HG03432 (cell line): ENCODE measurements at regions not wholly inside any gene's neighbourhood (a gene's known extent, or its start where the extent isn't known, plus 50 kb on each side); places are given as distances from the start of the nearest gene placed in this dataset.
A peak's percentile ranks its signal among the peaks of the same experiment; 100 is the strongest.
"Not testable (repeated sequence)": the region's sequence is repeated elsewhere in the genome, so short reads cannot be mapped to it uniquely, and the experiment has no call there.

Source experiments
- ATAC-seq: cut with Tn5 transposase; IDR thresholded peaks from one replicate; pipeline ENCODE4 v1.9.1; 2021; ENCODE audit warnings: mild to moderate bottlenecking, moderate library complexity; ENCODE audit not compliant: unreplicated experiment

DNA sequence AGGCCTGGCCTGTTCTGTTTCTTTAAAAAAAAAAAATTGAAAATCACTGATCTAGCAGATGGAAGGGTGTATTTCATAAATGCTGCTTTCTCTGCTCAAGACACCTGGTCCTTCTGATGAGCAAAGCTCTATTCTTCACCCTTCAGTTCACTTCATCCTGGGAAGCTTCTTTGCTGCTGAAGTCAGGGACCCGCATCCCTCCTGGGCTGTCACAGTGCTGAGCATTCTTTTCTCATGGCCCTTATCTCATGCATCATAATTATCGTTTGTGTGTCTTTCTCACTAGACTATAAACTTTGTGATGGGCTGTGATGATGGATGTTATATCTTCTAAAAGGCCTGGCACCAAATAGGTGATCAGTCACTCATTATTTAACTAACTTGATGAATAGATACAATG is 461.0 kb downstream of the GADD45G start:
- no peak for ATAC-seq

DNA sequence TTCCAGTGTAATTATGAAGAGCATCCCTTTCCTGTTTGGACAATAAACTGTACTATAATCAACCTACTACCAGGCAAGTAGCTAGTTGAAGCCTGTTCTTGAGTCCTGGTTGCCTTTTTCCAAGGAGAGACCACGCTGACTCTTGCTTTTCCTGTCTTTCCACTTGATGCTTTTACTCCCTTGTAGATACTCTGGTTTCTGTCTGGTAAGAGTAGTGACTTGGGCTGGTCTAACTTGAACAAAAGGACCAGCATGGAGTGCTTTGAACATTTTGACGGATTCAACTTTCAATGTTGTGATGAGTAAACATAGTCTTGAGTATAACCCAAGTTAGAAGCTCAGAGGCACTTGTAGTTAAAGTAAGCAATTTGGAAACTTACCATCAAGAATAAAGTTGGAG is 464.3 kb downstream of the GADD45G start:
- no peak for ATAC-seq

DNA sequence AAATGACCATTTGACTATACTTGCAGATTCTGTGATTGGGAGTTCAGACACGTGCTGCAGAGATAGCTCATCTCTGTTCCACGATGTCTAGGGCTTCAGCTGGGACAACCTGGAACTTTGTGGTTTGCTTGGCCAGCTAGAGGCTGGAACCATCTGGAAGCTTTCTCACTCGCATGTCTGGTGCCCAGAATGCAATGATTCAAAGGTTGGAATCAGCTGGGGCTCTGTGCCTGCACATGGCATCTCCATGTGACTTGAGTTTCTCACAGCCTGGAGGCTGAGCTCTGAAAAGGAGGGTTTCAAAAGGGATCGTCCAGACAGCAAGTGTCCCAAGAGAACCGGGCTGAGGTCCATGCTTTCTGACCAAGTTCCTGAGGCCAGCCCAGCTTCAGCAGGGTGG is 465.2 kb downstream of the GADD45G start:
- no peak for ATAC-seq

DNA sequence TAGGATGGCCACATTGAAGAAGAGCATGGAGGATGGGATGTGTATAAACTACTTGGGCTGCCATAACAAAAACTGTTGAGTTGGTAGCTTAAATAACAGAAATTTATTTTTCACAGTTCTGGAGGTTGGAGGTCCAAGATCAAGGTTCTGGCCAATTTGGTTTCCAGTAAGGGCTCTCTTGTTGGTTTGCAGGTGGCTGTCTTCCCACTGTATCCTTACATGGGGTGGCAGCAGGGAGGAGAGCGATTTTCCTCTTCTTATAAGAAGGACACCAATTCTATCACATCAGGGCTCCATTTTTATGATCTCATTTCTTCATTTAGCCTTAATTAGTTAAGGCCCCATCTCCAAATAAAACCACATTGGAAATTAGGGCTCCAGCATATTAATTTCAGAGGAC is 465.7 kb downstream of the GADD45G start:
- no peak for ATAC-seq

DNA sequence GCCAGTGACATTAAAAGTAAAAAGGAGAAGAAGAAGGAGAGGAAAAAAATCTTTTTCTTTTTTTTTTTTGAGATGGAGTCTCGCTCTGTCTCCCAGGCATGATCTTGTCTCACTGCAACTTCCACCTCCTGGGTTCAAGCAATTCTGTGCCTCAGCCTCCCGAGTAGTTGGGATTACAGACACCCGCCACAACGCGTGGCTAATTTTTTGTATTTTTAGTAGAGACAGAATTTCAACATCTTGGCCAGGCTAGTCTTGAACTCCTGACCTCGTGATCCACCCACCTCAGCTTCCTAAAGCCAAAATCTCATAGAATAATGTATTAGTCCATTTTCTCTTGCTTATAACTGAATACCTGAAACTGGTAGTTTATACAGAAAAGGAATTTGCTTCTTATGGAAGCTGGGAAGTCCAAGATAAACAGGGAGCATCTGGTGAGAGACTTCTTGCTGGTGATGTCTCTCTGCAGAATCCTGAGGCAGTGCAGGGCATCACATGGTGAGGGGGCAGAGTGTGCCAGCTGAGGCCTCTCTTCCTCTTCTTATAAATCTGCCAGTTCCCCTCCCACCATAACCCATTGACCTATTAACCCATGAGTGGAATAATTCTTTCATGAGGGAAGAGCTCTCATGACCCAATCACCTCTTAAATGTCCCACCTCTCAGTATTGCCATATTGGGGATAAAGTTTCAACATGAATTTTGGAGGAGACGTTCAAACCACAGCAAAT is 466.3 kb downstream of the GADD45G start:
- no peak for ATAC-seq

DNA sequence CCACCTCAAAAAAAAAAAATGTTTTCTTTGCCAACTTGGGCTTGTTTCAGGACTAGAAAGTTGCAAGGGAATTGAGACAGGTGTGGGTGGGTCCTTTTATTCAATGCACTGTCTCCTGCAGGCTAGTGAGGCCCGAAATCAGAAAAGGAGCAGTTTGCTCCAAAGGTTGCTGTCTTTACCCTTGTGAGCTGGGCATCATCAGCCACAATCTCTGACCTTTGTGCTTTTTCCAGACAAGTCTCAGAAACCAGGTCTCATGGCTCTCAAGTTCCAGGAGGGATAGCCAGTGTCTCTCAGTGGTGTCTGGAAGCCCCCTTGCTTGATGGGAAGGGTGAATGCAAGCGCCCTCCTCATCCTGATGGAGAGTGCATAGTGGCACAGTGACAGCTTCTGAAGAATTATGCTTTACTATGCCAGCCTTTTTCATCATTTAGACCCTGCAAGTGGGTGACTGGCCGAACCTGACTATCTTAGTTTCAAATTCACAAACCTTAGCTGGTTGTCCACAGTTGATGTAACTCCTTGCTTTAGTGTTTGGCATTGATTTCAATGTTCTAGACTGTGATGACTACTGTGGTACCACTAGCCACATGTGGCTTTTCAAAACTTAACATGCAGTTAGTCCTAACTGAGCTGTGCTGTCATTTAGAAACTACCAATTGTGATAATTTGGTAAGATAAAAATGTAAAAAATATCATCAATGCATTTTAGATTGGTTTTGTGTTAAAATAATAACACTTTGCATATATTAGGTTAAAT is 468.6 kb downstream of the GADD45G start:
- no peak for ATAC-seq

DNA sequence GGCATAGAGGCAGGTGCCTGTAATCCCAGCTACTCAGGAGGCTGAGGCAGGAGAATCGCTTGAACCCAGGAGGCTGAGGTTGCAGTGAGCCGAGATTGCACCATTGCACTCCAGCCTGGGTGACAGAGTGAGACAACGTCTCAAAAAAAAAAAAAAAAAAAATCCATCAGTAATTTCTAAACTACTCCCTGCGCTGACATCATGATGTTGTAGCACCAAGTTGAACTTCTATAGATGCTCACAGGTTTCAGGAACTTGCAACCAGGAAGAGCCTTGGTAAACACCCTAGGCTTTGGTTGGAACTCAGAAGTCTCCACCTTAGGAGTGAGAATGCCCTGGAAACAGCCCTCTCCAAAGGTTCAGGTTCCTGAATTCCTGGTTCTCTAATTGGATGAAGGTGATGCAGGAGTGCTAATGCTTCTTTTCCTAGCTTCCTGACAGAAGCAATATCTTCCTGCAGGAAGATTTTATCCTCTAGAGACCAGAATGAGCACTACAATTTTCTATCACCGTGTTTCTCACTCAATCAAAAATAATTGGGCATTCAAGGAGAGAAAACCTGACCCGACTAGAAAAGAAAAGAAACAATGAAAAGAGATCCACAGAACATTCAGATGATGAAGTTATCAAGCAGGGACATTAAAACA is 469.6 kb downstream of the GADD45G start:
- ATAC-seq = no peak

DNA sequence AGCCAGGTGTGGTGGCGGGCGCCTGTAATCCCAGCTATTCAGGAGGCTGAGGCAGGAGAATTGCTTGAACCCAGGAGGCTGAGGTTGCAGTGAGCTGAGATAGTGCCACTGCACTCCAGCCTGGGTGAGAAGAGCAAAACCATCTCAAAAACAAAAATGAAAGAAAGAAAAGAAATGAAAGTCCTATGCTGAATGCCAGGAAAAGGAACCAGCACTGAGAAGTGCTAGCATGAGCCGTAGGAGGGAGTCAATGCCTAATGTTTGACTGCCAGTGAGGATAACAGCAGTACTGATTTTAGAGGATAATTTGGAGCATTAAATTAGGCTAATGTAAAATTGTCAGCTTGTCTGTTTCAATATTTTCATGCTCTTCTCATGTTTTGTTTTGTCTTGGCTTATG is 472.8 kb downstream of the GADD45G start:
- ATAC-seq = not testable (repeated sequence)

DNA sequence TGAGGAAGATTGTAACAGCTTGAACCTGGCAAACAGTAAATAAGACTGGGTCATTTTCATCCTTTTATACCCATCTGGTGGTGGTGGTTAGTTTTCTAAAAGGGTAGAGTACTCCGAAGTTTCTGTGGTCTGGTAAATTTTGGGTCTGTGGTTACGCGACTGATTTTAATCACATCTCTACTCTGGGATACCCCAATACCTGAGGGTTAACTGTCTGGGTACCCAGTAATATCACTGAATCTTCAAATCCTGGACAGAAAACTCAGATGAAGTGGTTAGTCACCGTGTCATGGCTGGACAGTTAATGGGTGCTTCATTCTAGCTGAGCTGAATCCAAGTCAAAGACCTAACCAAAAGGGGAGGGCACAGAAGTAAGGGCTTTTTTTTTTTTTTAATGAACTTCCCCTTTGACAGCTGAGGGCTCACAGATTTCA is 474.2 kb downstream of the GADD45G start:
- no peak for ATAC-seq

DNA sequence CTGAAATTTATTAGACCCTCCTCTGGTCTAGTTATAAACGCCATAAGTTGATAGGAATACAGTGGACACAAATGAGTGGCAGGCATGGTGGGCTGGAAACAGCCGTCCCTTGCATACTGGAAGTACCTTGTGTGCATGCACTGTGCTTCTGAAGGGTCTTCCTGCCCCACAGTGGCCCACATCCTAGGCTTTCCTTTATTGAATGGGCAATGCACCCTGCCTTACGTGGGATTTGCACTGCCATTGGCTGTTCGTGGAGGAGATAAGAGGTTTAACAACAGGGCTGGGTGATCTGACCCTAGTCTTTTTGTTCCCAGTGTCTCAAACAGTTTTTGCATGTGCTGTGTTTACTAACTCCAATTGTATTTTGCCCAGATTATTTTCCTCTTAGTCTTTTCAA is 480.8 kb downstream of the GADD45G start:
- ATAC-seq = no peak

DNA sequence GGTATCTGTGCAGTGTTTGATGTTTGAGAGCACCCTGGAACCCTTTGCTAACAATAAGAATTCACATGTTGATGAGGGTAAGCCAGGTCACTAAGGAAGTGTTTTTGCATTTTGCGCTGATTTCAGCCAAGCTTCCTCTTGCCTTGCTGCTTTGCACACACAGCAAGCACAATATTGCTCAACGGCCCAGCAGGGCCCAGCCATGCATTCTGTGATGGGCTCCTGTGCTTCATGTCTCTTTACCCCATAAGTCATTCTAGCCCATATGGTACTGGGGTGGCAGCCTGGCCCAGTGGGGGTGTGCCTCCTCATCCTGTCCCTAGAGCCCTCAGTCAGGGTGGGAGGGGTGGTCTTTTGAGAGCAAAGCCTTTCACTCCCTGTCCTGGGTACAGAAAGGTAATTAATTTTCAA is 481.3 kb downstream of the GADD45G start:
- no peak for ATAC-seq

DNA sequence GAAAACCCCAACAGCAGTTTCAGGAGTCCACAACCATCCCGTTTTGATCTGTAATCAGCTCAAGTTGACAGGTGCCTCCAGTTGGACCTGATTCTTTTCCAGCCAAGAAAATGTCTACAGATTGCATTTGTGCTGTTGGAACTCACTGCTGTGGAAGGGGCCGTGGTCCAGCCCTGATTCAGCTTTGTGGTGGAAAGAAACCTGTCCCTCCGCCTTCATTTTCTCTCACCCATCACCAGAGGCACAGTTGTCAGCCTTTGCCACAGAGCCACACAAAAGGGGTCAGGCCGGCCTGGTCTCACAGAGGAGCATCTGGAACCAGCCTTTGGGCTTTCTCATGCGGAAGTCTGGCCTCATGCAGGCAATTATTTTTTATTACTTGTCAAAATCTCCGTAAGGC is 483.6 kb downstream of the GADD45G start:
- no peak for ATAC-seq

DNA sequence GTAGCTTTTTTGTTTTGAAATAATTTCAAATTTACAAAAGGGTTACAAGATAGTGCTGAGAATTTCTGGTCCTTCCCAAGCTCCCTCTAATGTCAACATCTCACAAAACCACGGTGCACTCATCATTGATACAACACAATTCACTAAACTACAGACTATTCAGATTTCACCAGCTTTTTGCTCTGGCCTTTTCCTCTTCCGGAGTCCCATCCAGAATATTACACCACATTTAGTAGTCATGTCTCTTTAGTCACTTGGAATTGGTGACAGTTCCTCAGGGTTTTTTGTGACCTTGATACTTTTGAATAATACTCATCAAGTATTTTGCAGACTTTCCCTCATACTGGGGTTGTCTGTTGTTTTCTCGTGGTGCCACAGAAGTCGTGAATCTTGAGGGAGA is 484.0 kb downstream of the GADD45G start:
- ATAC-seq = no peak

DNA sequence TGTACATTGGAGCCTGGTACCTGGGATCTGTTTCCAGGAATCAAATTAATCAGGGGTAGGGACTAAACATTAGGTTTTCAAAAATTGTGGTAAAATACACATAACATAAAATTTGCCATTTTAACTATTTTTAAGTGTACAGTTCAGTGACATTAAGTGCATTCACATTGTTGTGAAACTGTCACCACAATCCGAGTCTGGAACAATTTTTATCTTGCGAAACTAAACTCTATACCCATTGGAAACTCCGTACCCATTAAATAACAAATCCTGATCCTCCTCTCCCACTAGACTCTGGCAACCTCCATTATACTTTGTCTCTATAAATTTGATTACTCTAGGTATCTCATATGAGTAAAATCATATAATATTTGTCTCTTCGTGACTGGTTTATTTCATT is 486.2 kb downstream of the GADD45G start:
- no peak for ATAC-seq

DNA sequence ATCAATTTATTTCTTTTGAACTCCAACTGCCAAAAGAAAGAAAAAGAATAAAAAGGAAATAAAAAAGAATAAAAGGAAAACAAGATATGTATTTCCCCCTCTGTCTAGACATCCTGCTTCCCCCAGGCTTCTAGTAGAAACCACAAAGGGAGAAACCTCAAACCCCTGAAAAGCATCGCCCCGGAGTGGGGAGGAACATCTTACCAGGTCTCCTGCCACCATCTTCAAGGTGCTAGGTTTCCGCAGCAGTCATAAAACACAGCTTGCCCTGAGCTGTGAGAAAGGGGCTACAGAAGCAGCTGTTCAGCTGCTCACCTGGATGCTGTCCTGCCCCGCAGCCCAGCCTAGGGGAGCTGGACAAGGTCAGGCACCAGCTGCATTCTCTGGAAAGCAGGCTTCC is 487.7 kb downstream of the GADD45G start:
- ATAC-seq = no peak

DNA sequence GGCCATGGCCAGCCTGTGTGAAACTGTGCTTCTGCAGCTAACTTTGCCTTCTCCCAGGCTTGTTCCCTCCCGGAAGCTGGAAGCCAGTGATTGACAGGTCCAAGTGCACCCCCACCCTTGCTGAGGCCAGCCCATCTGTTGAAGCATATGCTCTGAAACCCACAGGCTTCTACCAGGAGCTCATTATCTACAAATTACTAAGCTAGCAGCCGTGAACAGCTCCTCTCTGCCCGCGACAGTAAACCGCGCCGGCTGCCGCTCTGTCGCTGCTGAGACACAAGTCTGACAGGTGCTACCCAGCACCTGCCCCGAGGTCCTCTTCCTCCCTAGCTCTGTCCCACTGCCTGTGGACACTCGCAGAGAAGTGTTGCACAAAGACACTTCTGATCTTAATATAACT is 490.9 kb downstream of the GADD45G start:
- no peak for ATAC-seq

DNA sequence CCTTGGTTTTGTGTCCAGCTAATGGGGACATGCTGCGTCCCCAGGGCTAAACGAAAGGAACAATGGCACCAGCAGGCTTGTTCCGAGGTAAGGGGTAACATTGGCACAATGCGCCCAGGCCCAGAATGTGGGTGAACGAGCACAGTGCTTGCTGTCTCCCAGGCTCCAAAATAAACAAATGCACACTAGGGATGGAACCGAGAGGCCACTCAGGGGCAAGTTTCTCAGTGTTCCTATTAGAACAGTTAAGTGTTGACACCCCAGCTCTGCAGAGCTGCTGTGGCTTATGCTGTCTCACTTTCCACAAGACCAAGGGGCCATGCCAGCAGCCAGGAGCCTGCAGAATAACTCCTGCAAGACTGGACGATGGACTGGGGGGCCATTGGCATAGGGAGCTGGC is 492.4 kb downstream of the GADD45G start:
- no peak for ATAC-seq

DNA sequence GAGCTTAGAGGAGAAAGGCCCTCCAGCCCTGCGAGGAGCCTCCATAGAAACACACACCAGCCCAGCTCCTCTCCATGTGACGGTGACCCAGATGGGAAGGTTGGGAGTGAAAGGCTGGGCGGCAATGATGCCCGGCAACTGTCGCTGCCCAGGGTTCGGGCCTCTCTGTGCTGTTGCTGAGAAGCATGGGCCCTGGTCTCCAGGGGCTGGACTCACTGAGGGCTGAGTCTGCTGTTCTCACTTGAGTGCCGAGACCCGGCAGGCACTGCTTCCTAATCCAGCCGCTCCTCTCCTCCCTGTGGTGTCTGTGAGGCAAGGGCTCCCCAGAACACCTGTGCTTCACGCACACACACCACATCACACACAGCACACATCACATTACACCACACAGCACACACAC is 493.6 kb downstream of the GADD45G start:
- ATAC-seq = no peak

DNA sequence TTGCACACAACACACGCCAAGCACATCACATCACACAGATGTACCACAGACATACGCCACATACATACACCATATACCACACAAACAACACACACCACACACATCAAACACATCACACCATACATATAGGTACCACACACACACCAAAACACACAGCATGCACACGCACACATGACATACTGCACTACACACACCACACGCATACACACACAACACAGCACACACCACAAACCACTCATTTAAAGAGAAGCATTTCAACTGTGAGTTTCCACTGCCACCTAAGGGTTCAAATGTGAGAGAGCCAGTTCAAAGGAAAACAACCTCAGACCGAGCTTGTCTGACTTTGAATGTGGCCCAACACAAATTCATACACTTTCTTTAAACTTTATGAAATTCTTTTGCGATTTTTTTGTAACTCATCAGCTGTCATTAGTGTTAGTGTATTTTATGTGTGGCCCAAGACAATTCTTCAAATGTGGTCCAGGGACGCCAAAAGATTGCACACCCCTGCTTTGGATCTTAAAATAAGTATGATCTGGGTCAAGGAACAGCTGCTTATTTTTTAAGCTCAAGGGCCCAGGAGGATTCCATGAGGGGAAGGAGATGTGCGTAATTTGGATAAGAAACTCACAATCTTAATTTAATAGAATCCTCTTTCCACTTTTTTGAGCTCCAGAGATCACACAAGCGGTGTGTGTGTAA is 494.6 kb downstream of the GADD45G start:
- no peak for ATAC-seq

DNA sequence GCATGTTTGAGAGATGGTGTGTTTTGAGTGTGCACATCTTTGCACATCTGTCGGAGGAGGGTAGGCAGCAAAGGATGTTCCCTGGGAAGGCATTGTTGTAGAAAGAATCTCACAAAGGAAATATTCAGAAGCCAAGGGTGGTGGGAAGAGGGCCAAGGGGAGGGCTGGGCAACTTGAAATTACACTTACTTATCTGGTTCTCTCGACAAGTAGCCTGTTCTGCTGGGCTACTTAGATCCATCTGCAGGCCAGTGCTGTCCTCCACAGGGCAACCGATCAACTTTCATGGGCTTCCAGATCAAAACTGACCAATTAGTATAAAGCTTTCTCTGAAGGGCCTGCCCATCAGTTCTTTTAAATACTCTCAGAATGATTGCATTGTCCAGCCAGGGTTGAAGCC is 495.2 kb downstream of the GADD45G start:
- ATAC-seq = no peak

DNA sequence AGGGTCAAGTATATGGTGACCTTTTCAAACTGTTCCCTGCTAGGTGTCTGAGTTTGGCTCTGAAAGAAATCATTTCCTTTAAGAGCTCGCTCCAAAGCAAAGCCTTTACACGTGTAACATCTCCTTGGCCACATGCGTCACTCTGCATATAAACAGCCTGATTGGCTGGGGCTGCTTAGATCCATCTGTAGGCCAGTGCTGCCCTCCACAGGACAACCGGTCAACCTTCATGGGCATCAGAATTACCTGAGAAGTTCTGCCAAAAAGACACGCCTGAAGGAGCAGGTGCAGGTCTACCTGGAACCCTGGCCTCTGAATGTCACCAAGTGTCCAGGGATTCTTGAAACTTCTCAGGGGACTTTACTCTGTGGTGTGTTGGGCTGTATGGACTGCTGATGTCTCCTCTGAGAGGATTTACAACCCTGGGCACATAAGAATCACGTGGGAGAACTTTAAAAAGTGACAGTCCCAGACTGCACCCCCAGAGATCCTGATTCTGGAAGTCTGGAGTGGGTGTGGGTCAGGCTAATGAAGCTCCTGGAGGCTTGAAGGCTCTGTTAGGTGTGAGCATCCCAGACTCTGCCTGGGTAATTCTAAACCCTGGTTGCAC is 497.6 kb downstream of the GADD45G start:
- peak; percentile 91 for ATAC-seq
